Upper lobe of left lung (tissue), 6 donors: ENCODE measurements at regions not wholly inside any gene's neighbourhood (a gene's known extent, or its start where the extent isn't known, plus 50 kb on each side); places are given as distances from the start of the nearest gene placed in this dataset.

Source experiments
- ATAC-seq, 2 donors: fragments of 200-7000 bp; cut with Tn5 transposase; one replicate each; pipeline ENCODE4 v1.9.1; 2022; ENCODE audit warnings: mild to moderate bottlenecking in 2 of 2, moderate library complexity in 2 of 2; ENCODE audit not compliant: low FRiP score in 2 of 2
- DNase-seq, 2 donors: peaks; one replicate each; pipeline ENCODE4 v3.0.0-alpha.2; 2019 to 2020
- H3K27ac ChIP-seq, 4 donors: fragments of 200-600 bp; sonication (generic); one replicate each; pipeline ENCODE4 v1.5.1; 2016 to 2019
- H3K27me3 ChIP-seq, 4 donors: fragments of 200-600 bp; sonication (generic); one replicate each; pipeline ENCODE4 v1.5.1; 2017 to 2019
- H3K36me3 ChIP-seq, 4 donors: fragments of 200-600 bp; sonication (generic); one replicate each; pipeline ENCODE4 v1.5.1; 2016 to 2019
- H3K4me1 ChIP-seq, 4 donors: fragments of 200-600 bp; sonication (generic); one replicate each; pipeline ENCODE4 v1.5.1; 2018 to 2019
- H3K4me3 ChIP-seq, 4 donors: fragments of 200-600 bp; sonication (generic); one replicate each; pipeline ENCODE4 v1.5.1; 2017 to 2019; ENCODE audit warnings: mild to moderate bottlenecking in 2 of 4, moderate library complexity in 1 of 4
- H3K9me3 ChIP-seq, 4 donors: fragments of 200-600 bp; sonication (generic); one replicate each; pipeline ENCODE4 v1.5.1; 2018 to 2019
- CTCF ChIP-seq, 6 experiments: fragments of 450-650 bp in 4 of 6; fragments of 200-600 bp in 2 of 6; sonication (generic) in 2 of 6; IDR thresholded peaks; one replicate each; pipeline ENCODE4 v1.5.1; 2016 to 2019; ENCODE audit warnings: antibody characterized with exemption in 6 of 6
- EP300 ChIP-seq, 4 donors: sonication (generic); formaldehyde crosslinking; IDR thresholded peaks; one replicate each; pipeline ENCODE4 v1.5.1; 2017; ENCODE audit warnings: antibody characterized with exemption in 4 of 4, control low read depth in 2 of 4
- POLR2A ChIP-seq, 4 donors: fragments of 450-650 bp; IDR thresholded peaks; one replicate each; pipeline ENCODE4 v1.5.1; 2016 to 2017; ENCODE audit warnings: antibody characterized with exemption in 4 of 4, mild to moderate bottlenecking in 2 of 4
- POLR2AphosphoS5 ChIP-seq, 2 donors: sonication (generic); formaldehyde crosslinking; IDR thresholded peaks; one replicate each; pipeline ENCODE4 v1.5.1; 2017; ENCODE audit warnings: antibody characterized with exemption in 2 of 2
- WGBS, 2 donors: methylation state at CpG; one replicate each; pipeline ENCODE4 v1.1.5; 2017 to 2018; 5-methylcytosine and 5-hydroxymethylcytosine counted together
- donor health status: DM: no; HTN: no; CAD: no; lungs with moderate emphysema.
- donor health status: DM: no; HTN: yes; CAD: no; lungs with severe emphysema.

GRCh38 chr6:21712213-21712612 lies 118.7 kb downstream of the SOX4 start:
- H3K27ac ChIP-seq = no peak overlapping the region
- ATAC-seq = no peak

GRCh38 chr6:21713481-21713880 lies 119.9 kb downstream of the SOX4 start:
- Histone ChIP-seq H3K4me3 (no peak overlapping the region), H3K27ac (no peak overlapping the region), H3K27me3 (no peaks in the 10 kb centered on the region), H3K9me3 (no peaks in the 10 kb centered on the region), H3K36me3 (no peaks in the 10 kb centered on the region), H3K4me1 (no peaks in the 10 kb centered on the region)
- ATAC-seq = no peak
- no peak for TF ChIP-seq POLR2AphosphoS5 (IDR thresholded peaks at IDR 0.05)
- TF ChIP-seq POLR2A (IDR thresholded peaks at IDR 0.05) = no peak
- TF ChIP-seq EP300 (IDR thresholded peaks at IDR 0.05) = no peak
- no peak for TF ChIP-seq CTCF (IDR thresholded peaks at IDR 0.05)
- no peak for DNase-seq
- WGBS, 2 donors = 72 to 75% methylated on average over 2 of the region's 2 CpGs

More at GRCh38 chr6:21712213-21712612, 118.7 kb downstream of the SOX4 start:
- no peak for DNase-seq
- H3K4me1 ChIP-seq = no peaks in the 10 kb centered on the region
- WGBS, 2 donors = 60 to 78% methylated on average over 4 of the region's 4 CpGs
- no peak for TF ChIP-seq CTCF (IDR thresholded peaks at IDR 0.05)
- no peak for TF ChIP-seq EP300 (IDR thresholded peaks at IDR 0.05)
- no peak for TF ChIP-seq POLR2AphosphoS5 (IDR thresholded peaks at IDR 0.05)
- no peak for TF ChIP-seq POLR2A (IDR thresholded peaks at IDR 0.05)
- no peak overlapping the region for H3K4me3 ChIP-seq
- H3K36me3 ChIP-seq = no peaks in the 10 kb centered on the region
- H3K27me3 ChIP-seq = no peaks in the 10 kb centered on the region
- no peaks in the 10 kb centered on the region for H3K9me3 ChIP-seq

GRCh38 chr6:21715180-21715579 lies 121.6 kb downstream of the SOX4 start:
- H3K27me3 ChIP-seq = no peaks in the 10 kb centered on the region
- no peaks in the 10 kb centered on the region for H3K36me3 ChIP-seq
- no peak for ATAC-seq
- H3K4me1 ChIP-seq = no peaks in the 10 kb centered on the region
- H3K4me3 ChIP-seq = no peak overlapping the region
- H3K9me3 ChIP-seq = no peaks in the 10 kb centered on the region
- WGBS, 2 donors = 69 to 88% methylated on average over 5 of the region's 5 CpGs
- no peak for DNase-seq
- no peak overlapping the region for H3K27ac ChIP-seq
- TF ChIP-seq POLR2A (IDR thresholded peaks at IDR 0.05) (no peak), EP300 (IDR thresholded peaks at IDR 0.05) (no peak), POLR2AphosphoS5 (IDR thresholded peaks at IDR 0.05) (no peak), CTCF (IDR thresholded peaks at IDR 0.05) (no peak)

GRCh38 chr6:21722510-21722909 lies 129.0 kb downstream of the SOX4 start:
- DNase-seq (no peak), ATAC-seq (no peak)
- Histone ChIP-seq H3K27me3 (no peaks in the 10 kb centered on the region), H3K27ac (no peak overlapping the region), H3K36me3 (no peaks in the 10 kb centered on the region), H3K4me1 (peaks cover 0 to 3% (median 0%) of the 10 kb centered on the region in 4 donors), H3K9me3 (no peaks in the 10 kb centered on the region), H3K4me3 (no peak overlapping the region)
- no peak for TF ChIP-seq EP300 (IDR thresholded peaks at IDR 0.05)
- no peak for TF ChIP-seq POLR2AphosphoS5 (IDR thresholded peaks at IDR 0.05)
- TF ChIP-seq POLR2A (IDR thresholded peaks at IDR 0.05) = no peak
- TF ChIP-seq CTCF (IDR thresholded peaks at IDR 0.05) = no peak
- WGBS, 2 donors = 35 to 53% methylated on average over 11 to 12 of the region's 12 CpGs

GRCh38 chr6:21726676-21727075 lies 133.1 kb downstream of the SOX4 start:
- 81 to 90% methylated on average over 7 of the region's 7 CpGs for WGBS, 2 donors
- no peaks in the 10 kb centered on the region for H3K27me3 ChIP-seq
- ATAC-seq = no peak

More at GRCh38 chr6:21726676-21727075, 133.1 kb downstream of the SOX4 start:
- Histone ChIP-seq H3K9me3 (no peaks in the 10 kb centered on the region), H3K36me3 (no peaks in the 10 kb centered on the region), H3K4me3 (no peak overlapping the region), H3K4me1 (peaks cover 0 to 6% (median 3%) of the 10 kb centered on the region in 4 donors), H3K27ac (no peak overlapping the region)
- TF ChIP-seq POLR2A (IDR thresholded peaks at IDR 0.05) (no peak), CTCF (IDR thresholded peaks at IDR 0.05) (no peak), EP300 (IDR thresholded peaks at IDR 0.05) (no peak), POLR2AphosphoS5 (IDR thresholded peaks at IDR 0.05) (no peak)
- no peak for DNase-seq
